Cardiac fibroblast (primary cell): ENCODE measurements at regions not wholly inside any gene's neighbourhood (a gene's known extent, or its start where the extent isn't known, plus 50 kb on each side); places are given as distances from the start of the nearest gene placed in this dataset.

Source experiments
- DNase-seq, 2 donors: peaks; one replicate each; pipeline versions ENCODE4 v3.0.0 to v3.0.0-alpha.2; 2010; ENCODE audit warnings: low read depth in 2 of 2
- H3K4me3 ChIP-seq, 2 donors: replicated peaks in 1 of 2; 1 replicate in 1 of 2; 2 replicates in 1 of 2; pipeline ENCODE4 v1.5.1; 2011; ENCODE audit warnings: low read depth in 2 of 2, low read length in 2 of 2, mild to moderate bottlenecking in 2 of 2, moderate library complexity in 1 of 2
- TF ChIP-seq, protein P1 (sequence below): IDR thresholded peaks from one replicate; pipeline ENCODE4 v1.5.1; 2011; ENCODE audit warnings: low read depth, mild to moderate bottlenecking, low read length, inconsistent platforms

DNA sequence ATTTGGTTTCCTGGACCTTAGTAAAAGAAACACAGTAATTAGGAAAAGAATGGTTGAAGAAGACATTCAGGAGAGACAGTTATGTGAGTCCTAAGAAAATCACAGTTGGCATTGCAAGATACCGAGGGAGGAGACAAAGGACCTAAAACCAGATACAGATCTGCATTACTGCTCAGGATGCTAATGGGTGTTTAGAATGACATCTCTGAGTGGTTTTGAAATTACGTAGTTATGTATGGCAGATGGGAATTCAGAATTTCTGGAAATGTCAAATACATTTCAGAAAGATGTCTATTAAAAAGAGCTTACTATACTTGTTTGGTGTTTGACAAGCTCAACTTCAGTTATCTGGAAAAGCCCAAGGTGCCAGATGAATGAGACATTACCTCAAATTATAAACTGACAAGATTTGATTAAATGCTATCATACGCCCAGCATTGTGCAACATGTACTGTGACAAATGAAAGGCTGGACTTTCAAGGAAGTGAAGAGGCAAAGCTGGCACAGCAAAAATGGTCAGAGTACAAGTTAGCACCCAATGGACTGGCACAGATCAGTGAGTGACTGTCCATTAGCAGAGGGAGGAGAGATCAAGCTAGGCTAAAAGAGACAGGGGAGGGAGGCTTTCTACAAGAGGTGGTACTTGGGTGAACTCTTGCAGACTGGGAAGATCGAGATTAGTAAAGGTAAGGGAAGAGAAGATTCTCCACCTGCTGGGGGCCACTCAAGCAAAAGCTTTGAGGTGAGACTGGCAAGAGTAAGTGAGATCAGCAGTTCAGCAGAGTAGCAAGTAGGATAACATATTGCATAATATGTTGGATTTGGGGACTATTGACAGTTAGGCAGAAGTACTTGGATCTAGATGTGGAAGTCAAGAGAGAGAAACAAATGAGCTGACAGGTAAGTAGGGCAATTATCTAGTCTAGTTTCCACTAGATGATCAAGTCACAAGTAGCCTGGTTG lies 168.9 kb downstream of the CYRIA start:
- no peak for DNase-seq
- TF ChIP-seq, protein P1, sequence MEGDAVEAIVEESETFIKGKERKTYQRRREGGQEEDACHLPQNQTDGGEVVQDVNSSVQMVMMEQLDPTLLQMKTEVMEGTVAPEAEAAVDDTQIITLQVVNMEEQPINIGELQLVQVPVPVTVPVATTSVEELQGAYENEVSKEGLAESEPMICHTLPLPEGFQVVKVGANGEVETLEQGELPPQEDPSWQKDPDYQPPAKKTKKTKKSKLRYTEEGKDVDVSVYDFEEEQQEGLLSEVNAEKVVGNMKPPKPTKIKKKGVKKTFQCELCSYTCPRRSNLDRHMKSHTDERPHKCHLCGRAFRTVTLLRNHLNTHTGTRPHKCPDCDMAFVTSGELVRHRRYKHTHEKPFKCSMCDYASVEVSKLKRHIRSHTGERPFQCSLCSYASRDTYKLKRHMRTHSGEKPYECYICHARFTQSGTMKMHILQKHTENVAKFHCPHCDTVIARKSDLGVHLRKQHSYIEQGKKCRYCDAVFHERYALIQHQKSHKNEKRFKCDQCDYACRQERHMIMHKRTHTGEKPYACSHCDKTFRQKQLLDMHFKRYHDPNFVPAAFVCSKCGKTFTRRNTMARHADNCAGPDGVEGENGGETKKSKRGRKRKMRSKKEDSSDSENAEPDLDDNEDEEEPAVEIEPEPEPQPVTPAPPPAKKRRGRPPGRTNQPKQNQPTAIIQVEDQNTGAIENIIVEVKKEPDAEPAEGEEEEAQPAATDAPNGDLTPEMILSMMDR, result no peak
- no peak overlapping the region for H3K4me3 ChIP-seq

DNA sequence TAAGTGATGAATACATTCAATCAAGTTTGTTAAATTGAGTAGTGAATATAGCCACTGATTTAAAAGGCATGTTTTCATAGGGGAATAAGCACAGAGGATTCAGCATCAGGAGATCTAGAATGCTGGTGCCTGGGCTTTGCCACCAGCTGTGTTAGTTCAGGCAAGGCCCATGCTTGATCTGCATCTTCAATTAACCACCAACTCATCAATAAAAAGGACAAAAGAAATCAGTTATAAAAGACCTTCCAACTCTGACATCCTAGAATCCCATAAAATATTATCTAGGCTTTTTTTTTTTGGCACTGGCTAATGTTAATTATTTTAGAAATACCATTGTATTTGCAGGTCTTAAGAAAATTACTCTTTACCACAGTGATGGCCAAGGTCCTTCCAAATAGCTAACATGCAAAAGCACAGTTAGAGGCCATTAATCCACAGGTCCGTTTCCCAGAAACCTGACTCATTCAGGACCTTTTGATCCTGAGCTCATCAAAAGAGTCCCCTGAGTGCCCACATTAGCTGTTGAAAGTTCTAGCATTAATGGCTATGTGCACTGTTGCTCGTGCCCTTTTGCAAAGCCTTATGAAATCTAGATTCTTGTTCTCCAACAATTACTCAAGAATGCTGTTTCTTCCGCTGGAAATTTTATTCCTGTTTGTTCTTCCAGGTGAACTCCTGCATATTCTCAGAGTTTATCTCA lies 170.0 kb downstream of the CYRIA start:
- DNase-seq, result no peak
- TF ChIP-seq, protein P1, result no peak
- H3K4me3 ChIP-seq, result no peak overlapping the region

DNA sequence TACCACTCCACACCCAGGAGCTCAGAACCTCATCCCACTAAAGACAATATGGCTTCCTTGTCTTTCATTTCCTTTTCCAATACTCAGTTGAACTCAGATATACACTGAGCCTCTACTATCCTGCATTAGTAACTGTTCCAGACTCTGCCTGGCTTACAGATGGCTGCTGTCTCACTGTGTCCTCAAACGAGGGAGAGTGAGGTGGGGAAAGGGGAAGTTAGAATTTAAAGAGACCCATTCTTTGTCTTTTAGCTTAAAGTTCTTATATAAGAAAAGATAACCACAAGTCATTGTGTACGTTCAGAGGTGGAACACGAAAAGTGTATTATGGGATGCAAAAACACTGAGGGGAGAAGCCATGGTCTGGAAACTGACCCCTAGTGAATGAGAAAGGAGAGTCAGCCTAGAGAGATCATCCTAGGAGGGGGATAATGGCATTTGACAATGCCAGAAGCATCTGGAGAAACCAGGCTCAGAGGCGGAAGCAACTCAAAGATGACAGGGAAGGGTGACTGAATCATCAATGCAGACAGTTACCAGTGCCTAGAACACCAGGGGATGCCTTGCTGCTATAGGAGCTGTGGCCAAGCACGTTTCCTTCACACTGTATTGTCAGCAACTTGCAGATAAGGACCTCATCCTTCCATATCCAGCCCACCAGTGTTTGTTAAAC lies 170.7 kb downstream of the CYRIA start:
- DNase-seq, result no peak
- TF ChIP-seq, protein P1, result no peak
- H3K4me3 ChIP-seq, result no peak overlapping the region

DNA sequence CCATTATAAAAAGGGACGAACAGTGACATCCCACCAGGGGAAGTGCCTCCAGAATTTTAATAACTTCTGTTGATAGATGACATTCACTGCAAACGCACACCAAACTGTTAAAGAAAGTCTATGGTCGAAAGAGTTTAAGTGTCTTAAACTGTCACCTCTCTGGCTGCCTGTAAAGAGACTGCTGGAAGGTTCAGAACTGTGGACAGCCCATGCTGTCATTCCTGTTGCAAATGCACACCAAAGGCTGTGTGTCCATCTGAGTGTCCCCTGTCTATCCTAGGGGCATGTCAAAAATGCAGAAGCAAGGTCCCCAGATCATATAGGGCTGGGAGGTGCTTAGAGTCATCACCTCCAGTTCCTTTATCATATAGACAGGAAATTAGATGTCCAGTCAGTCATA lies 171.8 kb downstream of the CYRIA start:
- H3K4me3 ChIP-seq, result no peak overlapping the region
- DNase-seq, result no peak
- TF ChIP-seq, protein P1, result no peak

DNA sequence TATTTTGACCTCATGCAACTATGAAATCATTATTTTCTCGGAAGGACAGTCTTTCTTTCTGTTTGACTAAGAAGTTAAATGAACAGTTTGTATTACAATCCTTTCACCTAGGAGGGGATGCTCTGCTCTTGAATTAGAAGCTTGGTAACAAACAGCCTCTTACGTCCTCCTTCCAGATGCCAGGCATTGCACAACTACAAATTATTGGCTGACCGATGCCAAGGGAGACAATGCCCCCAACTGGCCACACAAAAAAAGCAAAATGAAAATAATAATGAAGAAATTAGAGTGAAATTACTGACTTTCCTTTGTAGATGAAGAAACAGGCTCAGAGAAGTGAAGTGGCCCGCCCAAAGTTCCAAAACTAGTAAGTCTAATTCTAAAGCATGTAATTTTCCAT lies 177.9 kb downstream of the CYRIA start:
- peak; percentile 52 to 63 for DNase-seq
- TF ChIP-seq, protein P1, result peak; percentile 11
- H3K4me3 ChIP-seq, result no peak overlapping the region

DNA sequence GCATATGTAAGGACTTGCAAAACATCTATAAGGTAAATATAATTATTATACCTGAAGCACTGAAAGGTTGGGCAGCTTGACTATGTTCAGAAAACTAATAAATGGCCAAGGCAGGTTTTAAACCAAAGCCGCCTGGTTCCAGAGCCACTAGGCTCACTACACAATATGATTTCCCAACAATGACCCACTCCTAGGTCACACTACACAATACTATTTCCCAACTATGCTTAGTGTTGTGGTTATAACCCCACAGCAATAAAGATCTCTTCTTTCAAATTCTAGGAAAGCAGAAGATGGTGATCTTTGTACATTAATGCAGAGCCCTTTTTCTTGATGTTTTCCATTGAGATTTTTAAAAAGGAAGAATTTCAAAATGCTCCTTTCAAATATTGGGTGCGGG lies 180.4 kb downstream of the CYRIA start:
- H3K4me3 ChIP-seq, result no peak overlapping the region
- TF ChIP-seq, protein P1, result no peak
- no peak for DNase-seq
